BJ (cell line): ENCODE measurements at regions not wholly inside any gene's neighbourhood (a gene's known extent, or its start where the extent isn't known, plus 50 kb on each side); places are given as distances from the start of the nearest gene placed in this dataset.

Source experiments
- CTCF ChIA-PET: fragments of 350-600 bp; formaldehyde crosslinking; extraction: SDS; loops from one replicate; lab custom pipeline; 2021; ENCODE audit warnings: antibody characterized with exemption, inconsistent platforms; lab: Yijun Ruan, JAX
- POLR2A ChIA-PET: fragments of 300-600 bp; sonication (Branson Sonifier 250); formaldehyde crosslinking; extraction: SDS; loops from one replicate; lab custom pipeline; 2021; ENCODE audit warnings: antibody characterized with exemption; lab: Charles Lee
- DNase-seq: peaks from one replicate; pipeline ENCODE4 v3.0.0-alpha.2; 2011; ENCODE audit warnings: low read depth
- H3K27me3 ChIP-seq: 2 replicates; pipeline ENCODE4 v1.6.0; 2011; ENCODE audit warnings: low read length; ENCODE audit not compliant: control insufficient read depth, insufficient read depth
- H3K36me3 ChIP-seq: 2 replicates; pipeline ENCODE4 v1.5.1; 2011; ENCODE audit warnings: low read length; ENCODE audit not compliant: control insufficient read depth, insufficient read depth
- H3K4me3 ChIP-seq: 2 replicates; pipeline ENCODE4 v1.5.1; 2011; ENCODE audit warnings: low read depth, mild to moderate bottlenecking, control low read depth, low read length
- CTCF ChIP-seq: IDR thresholded peaks from 2 replicates; pipeline ENCODE4 v1.5.1; 2011; ENCODE audit warnings: low read depth, mild to moderate bottlenecking, control low read depth, inconsistent platforms, low read length, moderate library complexity; ENCODE audit not compliant: insufficient read depth

GRCh38 chr3:145953316-145953715 is 207.7 kb downstream of the PLOD2 start:
- H3K36me3 ChIP-seq, result no peaks in the 10 kb centered on the region
- CTCF ChIA-PET, result no interaction called here
- TF ChIP-seq CTCF, result no peak
- POLR2A ChIA-PET, result no interaction called here
- no peak overlapping the region for H3K4me3 ChIP-seq
- no peaks in the 10 kb centered on the region for H3K27me3 ChIP-seq
- no peak for DNase-seq

- ChIA-PET CTCF (no interaction called here), POLR2A (no interaction called here)
- TF ChIP-seq CTCF, result no peak
- DNase-seq, result no peak
- H3K36me3 ChIP-seq, result no peaks in the 10 kb centered on the region
- H3K27me3 ChIP-seq, result no peaks in the 10 kb centered on the region
- no peak overlapping the region for H3K4me3 ChIP-seq
Measured at GRCh38 chr3:145959457-145960088, 201.4 kb downstream of the PLOD2 start.

GRCh38 chr3:145963111-145963510 is 197.9 kb downstream of the PLOD2 start:
- H3K36me3 ChIP-seq, result no peaks in the 10 kb centered on the region
- POLR2A ChIA-PET, result no interaction called here
- TF ChIP-seq CTCF, result no peak
- CTCF ChIA-PET, result no interaction called here
- H3K4me3 ChIP-seq, result no peak overlapping the region
- no peak for DNase-seq
- H3K27me3 ChIP-seq, result no peaks in the 10 kb centered on the region

- Histone ChIP-seq H3K4me3 (no peak overlapping the region), H3K36me3 (no peaks in the 10 kb centered on the region), H3K27me3 (no peaks in the 10 kb centered on the region)
- no peak for TF ChIP-seq CTCF
- CTCF ChIA-PET, result no interaction called here
- POLR2A ChIA-PET, result no interaction called here
- DNase-seq, result no peak
Measured at GRCh38 chr3:145967043-145967442, 193.9 kb downstream of the PLOD2 start.

- H3K4me3 ChIP-seq, result no peak overlapping the region
- POLR2A ChIA-PET, result no interaction called here
- no peak for TF ChIP-seq CTCF
- H3K36me3 ChIP-seq, result no peaks in the 10 kb centered on the region
- no peaks in the 10 kb centered on the region for H3K27me3 ChIP-seq
- DNase-seq, result no peak
- CTCF ChIA-PET, result no interaction called here
Measured at GRCh38 chr3:145971186-145971585, 189.8 kb downstream of the PLOD2 start.
